GM12878 (cell line): ENCODE measurements at regions not wholly inside any gene's neighbourhood (a gene's known extent, or its start where the extent isn't known, plus 50 kb on each side); places are given as distances from the start of the nearest gene placed in this dataset.
"Not testable (repeated sequence)": the region's sequence is repeated elsewhere in the genome, so short reads cannot be mapped to it uniquely, and the experiment has no call there.

Source experiments
- ATF7 ChIP-seq: fragments of 450-650 bp; IDR thresholded peaks from 2 replicates; pipeline ENCODE4 v1.6.1; 2016; ENCODE audit warnings: low read depth, mild to moderate bottlenecking
- CEBPZ ChIP-seq: fragments of 150-350 bp; IDR thresholded peaks from 2 replicates; pipeline ENCODE4 v1.6.1; 2016; ENCODE audit warnings: low read depth, low read length
- CTCF ChIP-seq, 3 experiments: IDR thresholded peaks in 2 of 3; conservative IDR thresholded peaks in 1 of 3; 2 replicates each; pipeline ENCODE4 v1.5.1; 2011; ENCODE audit warnings: low read depth in 3 of 3, low read length in 3 of 3, mild to moderate bottlenecking in 3 of 3, control low read depth in 2 of 3, moderate library complexity in 2 of 3, inconsistent platforms in 1 of 3, mixed read lengths in 1 of 3; ENCODE audit not compliant: control insufficient read depth in 2 of 3, insufficient read depth in 1 of 3; ENCODE audit errors: extremely low read depth in 1 of 3
- EZH2 ChIP-seq: IDR thresholded peaks from 2 replicates; pipeline ENCODE4 v1.6.1; 2012; ENCODE audit warnings: low read depth, mild to moderate bottlenecking, control low read depth, inconsistent platforms, low read length, borderline replicate concordance; ENCODE audit not compliant: control insufficient read depth
- HDAC2 ChIP-seq: fragments of 200-600 bp; sonication (generic); IDR thresholded peaks from 2 replicates; pipeline ENCODE4 v1.6.1; 2017
- KDM1A ChIP-seq: fragments of 200-600 bp; sonication (generic); IDR thresholded peaks from 2 replicates; pipeline ENCODE4 v1.6.1; 2016; ENCODE audit warnings: borderline replicate concordance
- TBL1XR1 ChIP-seq: IDR thresholded peaks from 2 replicates; pipeline ENCODE4 v1.6.1; 2012; ENCODE audit warnings: low read depth, low read length, improper control_type of control experiment
- TCF3 ChIP-seq: IDR thresholded peaks from 2 replicates; pipeline ENCODE4 v1.6.1; 2012; ENCODE audit warnings: low read depth, mild to moderate bottlenecking, low read length, borderline replicate concordance; ENCODE audit not compliant: insufficient read depth

GRCh38 chr7:25743670-25744451, 408.1 kb upstream of the NFE2L3 start:
- TF ChIP-seq EZH2; CEBPZ; ATF7; KDM1A; CTCF (IDR thresholded peaks at IDR 0.05 in 2 of 3, conservative IDR thresholded peaks at IDR 0.05 in 1 of 3; ENCODE audit: control insufficient read depth in 2 of 3, extremely low read depth in 1 of 3, insufficient read depth in 1 of 3, low read depth in 3 of 3, low read length in 3 of 3); TBL1XR1; HDAC2; TCF3: not testable (repeated sequence)
